GM23338 (cell line): ENCODE measurements at regions not wholly inside any gene's neighbourhood (a gene's known extent, or its start where the extent isn't known, plus 50 kb on each side); places are given as distances from the start of the nearest gene placed in this dataset.
A peak's percentile ranks its signal among the peaks of the same experiment; 100 is the strongest.

Source experiments
- ATAC-seq: fragments of 200-7000 bp; cut with Tn5 transposase; 3 replicates; pipeline ENCODE4 v1.9.1; 2020
- DNase-seq: peaks from one replicate; pipeline ENCODE4 v3.0.0-alpha.2; 2015; ENCODE audit warnings: low spot score
- H2AFZ ChIP-seq: fragments of 200-600 bp; sonication (generic); 2 replicates; pipeline ENCODE4 v1.8.0; 2016; ENCODE audit warnings: antibody characterized with exemption, mild to moderate bottlenecking, moderate library complexity
- H3F3A ChIP-seq: fragments of 200-600 bp; sonication (generic); replicated peaks from 2 replicates; pipeline ENCODE4 v1.8.0; 2017; ENCODE audit warnings: antibody characterized with exemption, mixed run types, low read depth
- H3K27ac ChIP-seq: fragments of 200-600 bp; sonication (generic); 2 replicates; pipeline ENCODE4 v1.6.1; 2016; ENCODE audit warnings: low read depth
- H3K27me3 ChIP-seq: fragments of 200-600 bp; sonication (generic); 2 replicates; pipeline ENCODE4 v1.8.0; 2016; ENCODE audit warnings: mild to moderate bottlenecking, mixed run types, moderate library complexity; ENCODE audit not compliant: insufficient read depth
- H3K36me3 ChIP-seq: fragments of 200-600 bp; sonication (generic); 2 replicates; pipeline ENCODE4 v1.8.0; 2016; ENCODE audit warnings: mild to moderate bottlenecking; ENCODE audit not compliant: insufficient read depth
- H3K4me1 ChIP-seq: fragments of 200-600 bp; sonication (generic); 2 replicates; pipeline ENCODE4 v1.8.0; 2016; ENCODE audit warnings: mild to moderate bottlenecking, moderate library complexity; ENCODE audit not compliant: insufficient read depth
- H3K4me2 ChIP-seq: fragments of 200-600 bp; sonication (generic); 2 replicates; pipeline ENCODE4 v1.7.1; 2017; ENCODE audit warnings: mixed run types
- H3K4me3 ChIP-seq: fragments of 200-600 bp; sonication (generic); 2 replicates; pipeline ENCODE4 v1.6.1; 2016; ENCODE audit warnings: mixed run types
- H3K79me2 ChIP-seq: fragments of 200-600 bp; sonication (generic); replicated peaks from 2 replicates; pipeline ENCODE4 v1.8.0; 2017; ENCODE audit warnings: mild to moderate bottlenecking; ENCODE audit not compliant: insufficient read depth
- H3K9me2 ChIP-seq: fragments of 200-600 bp; sonication (generic); 2 replicates; pipeline ENCODE4 v1.8.0; 2017; ENCODE audit not compliant: insufficient read depth
- H4K20me1 ChIP-seq: fragments of 200-600 bp; sonication (generic); replicated peaks from 2 replicates; pipeline ENCODE4 v1.8.0; 2017; ENCODE audit warnings: mild to moderate bottlenecking; ENCODE audit not compliant: insufficient read depth
- H3K27ac Mint-ChIP-seq: 2 replicates; pipeline ENCODE4 v1.8.0; 2020; ENCODE audit warnings: inconsistent platforms, mild to moderate bottlenecking, moderate library complexity, mixed read lengths
- H3K27me3 Mint-ChIP-seq: 3 replicates; pipeline ENCODE4 v1.8.0; 2022; ENCODE audit warnings: low read depth, mild to moderate bottlenecking, moderate library complexity, mixed read lengths, inconsistent platforms; ENCODE audit not compliant: insufficient read depth, poor library complexity
- H3K36me3 Mint-ChIP-seq: 3 replicates; pipeline ENCODE4 v1.8.0; 2021; ENCODE audit warnings: low read depth, mild to moderate bottlenecking, inconsistent platforms, moderate library complexity, mixed read lengths
- H3K4me1 Mint-ChIP-seq: 3 replicates; pipeline ENCODE4 v1.8.0; 2020; ENCODE audit warnings: mild to moderate bottlenecking, inconsistent platforms, mixed read lengths
- H3K4me3 Mint-ChIP-seq: 3 replicates; pipeline ENCODE4 v1.8.0; 2021; ENCODE audit warnings: moderate library complexity, mild to moderate bottlenecking, inconsistent platforms, mixed read lengths
- H3K9me3 Mint-ChIP-seq: 3 replicates; pipeline ENCODE4 v1.8.0; 2020; ENCODE audit warnings: moderate library complexity, mild to moderate bottlenecking, inconsistent platforms, mixed read lengths
- CTCF ChIP-seq, 2 experiments: fragments of 200-600 bp in 1 of 2; sonication (generic) in 1 of 2; conservative IDR thresholded peaks; 2 replicates each; pipeline versions ENCODE4 v1.5.1 to v1.6.1; 2016 to 2017; ENCODE audit warnings: antibody characterized with exemption in 2 of 2, low read depth in 2 of 2, mild to moderate bottlenecking in 2 of 2, moderate library complexity in 1 of 2
- EZH2 ChIP-seq: fragments of 200-600 bp; sonication (generic); IDR thresholded peaks from one replicate; pipeline ENCODE4 v1.8.0; 2017; ENCODE audit warnings: antibody characterized with exemption, mild to moderate bottlenecking, low read depth; ENCODE audit not compliant: unreplicated experiment
- JUNB ChIP-seq: IDR thresholded peaks from one replicate; pipeline ENCODE4 v1.6.1; 2016; ENCODE audit warnings: antibody characterized with exemption; ENCODE audit not compliant: unreplicated experiment
- NANOG ChIP-seq: IDR thresholded peaks from 2 replicates; pipeline ENCODE4 v1.6.1; 2016; ENCODE audit warnings: antibody characterized with exemption, borderline replicate concordance
- POLR2AphosphoS5 ChIP-seq: IDR thresholded peaks from 2 replicates; pipeline ENCODE4 v1.6.1; 2016; ENCODE audit warnings: antibody characterized with exemption, low read depth
- REST ChIP-seq: IDR thresholded peaks from one replicate; pipeline ENCODE4 v1.6.1; 2018; ENCODE audit warnings: antibody characterized with exemption; ENCODE audit not compliant: unreplicated experiment
- STAT1 ChIP-seq: IDR thresholded peaks from one replicate; pipeline ENCODE4 v1.6.1; 2016; ENCODE audit warnings: antibody characterized with exemption; ENCODE audit not compliant: unreplicated experiment
- ZNF114 ChIP-seq: fragments of 250-450 bp; sonication (Bioruptor Pico); IDR thresholded peaks from 2 replicates; pipeline ENCODE4 v1.5.0; 2020; ENCODE audit warnings: mild to moderate bottlenecking, moderate library complexity
- ZNF331 ChIP-seq: fragments of 250-450 bp; sonication (Bioruptor Pico); IDR thresholded peaks from 2 replicates; pipeline ENCODE4 v1.5.0; 2020; ENCODE audit warnings: low read depth, mild to moderate bottlenecking, moderate library complexity
- ZNF462 ChIP-seq: fragments of 250-450 bp; sonication (Bioruptor Pico); IDR thresholded peaks from 2 replicates; pipeline ENCODE4 v1.5.0; 2020; ENCODE audit warnings: mild to moderate bottlenecking, moderate library complexity

GRCh38 chr21:35203093-35203977, 154.2 kb upstream of the RUNX1 start (continued):
- TF ChIP-seq CTCF (conservative IDR thresholded peaks at IDR 0.05; ENCODE audit: low read depth in 2 of 2) (no peak), JUNB (no peak), NANOG (no peak), REST (no peak), POLR2AphosphoS5 (no peak)

- Mint-ChIP-seq H3K27me3 (no peaks in the 10 kb centered on the region), H3K27ac (peak overlapping the region; percentile 26; the same call in 1 of the 2 replicates), H3K4me1 (peaks cover 18% of the 10 kb centered on the region; the same call in 2 of the 3 replicates), H3K4me3 (no peak overlapping the region), H3K9me3 (no peaks in the 10 kb centered on the region), H3K36me3 (no peaks in the 10 kb centered on the region)
- Histone ChIP-seq H3K27ac (no peak overlapping the region), H3F3A (no peaks in the 10 kb centered on the region), H4K20me1 (no peaks in the 10 kb centered on the region), H3K27me3 (no peaks in the 10 kb centered on the region), H3K4me3 (no peak overlapping the region), H3K79me2 (no peaks in the 10 kb centered on the region), H3K4me2 (no peak overlapping the region), H3K9me2 (0 out of 2 replicates have a peak, but pooled peaks cover 1% of the 10 kb centered on the region), H3K4me1 (no peaks in the 10 kb centered on the region), H2AFZ (no peak overlapping the region), H3K36me3 (no peaks in the 10 kb centered on the region)
- DNase-seq (no peak), ATAC-seq (no peak)
- TF ChIP-seq POLR2AphosphoS5: no peak
- TF ChIP-seq CTCF (conservative IDR thresholded peaks at IDR 0.05; ENCODE audit: low read depth in 2 of 2): no peak
- no peak for TF ChIP-seq ZNF114 (CRISPR knock-in tag)
- TF ChIP-seq ZNF331 (CRISPR knock-in tag): no peak
- no peak for TF ChIP-seq NANOG
- TF ChIP-seq EZH2: no peak
- no peak for TF ChIP-seq STAT1
- TF ChIP-seq ZNF462 (CRISPR knock-in tag): no peak
Measured at GRCh38 chr21:35202431-35202830, 153.3 kb upstream of the RUNX1 start.
